ENCODE measurements at regions not wholly inside any gene's neighbourhood (a gene's known extent, or its start where the extent isn't known, plus 50 kb on each side); places are given as distances from the start of the nearest gene placed in this dataset.

- Mint-ChIP-seq H3K36me3 (ENCODE audit: insufficient read depth, unreplicated experiment) (no peaks in the 10 kb centered on the region), H3K27ac (ENCODE audit: unreplicated experiment) (no peak overlapping the region), H3K4me3 (ENCODE audit: low read depth, unreplicated experiment) (no peak overlapping the region), H3K4me1 (ENCODE audit: low read depth, unreplicated experiment) (no peaks in the 10 kb centered on the region), H3K9me3 (ENCODE audit: low read depth, unreplicated experiment) (no peaks in the 10 kb centered on the region), H3K27me3 (ENCODE audit: unreplicated experiment) (no peaks in the 10 kb centered on the region)
- TF ChIP-seq CTCF (IDR thresholded peaks at IDR 0.05; ENCODE audit: unreplicated experiment), result no peak
- no peak for DNase-seq
- intact Hi-C loops (cut with micrococcal nuclease; ENCODE audit: unreplicated experiment), result no loop called here
- CTCF ChIA-PET, result no interaction called here
- BruUV-seq (replicated peaks), result no TSS peak
Observed at GRCh38 chr6:115573861-115574260, 486.8 kb downstream of the FRK start.

- no peaks in the 10 kb centered on the region for H3K27me3 Mint-ChIP-seq (ENCODE audit: unreplicated experiment)
Observed at GRCh38 chr6:115570331-115570730, 490.4 kb downstream of the FRK start.

GRCh38 chr6:115554060-115554459 lies 506.6 kb downstream of the FRK start:
- H3K36me3 Mint-ChIP-seq (ENCODE audit: insufficient read depth, unreplicated experiment), result no peaks in the 10 kb centered on the region
- no peaks in the 10 kb centered on the region for H3K27me3 Mint-ChIP-seq (ENCODE audit: unreplicated experiment)
- BruUV-seq (replicated peaks), result no TSS peak
- CTCF ChIA-PET, result no interaction called here
- intact Hi-C loops (cut with micrococcal nuclease; ENCODE audit: unreplicated experiment), result no loop called here
- no peak overlapping the region for H3K27ac Mint-ChIP-seq (ENCODE audit: unreplicated experiment)
- H3K4me3 Mint-ChIP-seq (ENCODE audit: low read depth, unreplicated experiment), result no peak overlapping the region
- no peaks in the 10 kb centered on the region for H3K9me3 Mint-ChIP-seq (ENCODE audit: low read depth, unreplicated experiment)
- no peak for DNase-seq
- TF ChIP-seq CTCF (IDR thresholded peaks at IDR 0.05; ENCODE audit: unreplicated experiment), result no peak
- no peaks in the 10 kb centered on the region for H3K4me1 Mint-ChIP-seq (ENCODE audit: low read depth, unreplicated experiment)

More at GRCh38 chr6:115570331-115570730, 490.4 kb downstream of the FRK start:
- BruUV-seq (replicated peaks), result no TSS peak
- no peak for TF ChIP-seq CTCF (IDR thresholded peaks at IDR 0.05; ENCODE audit: unreplicated experiment)
- CTCF ChIA-PET, result no interaction called here
- DNase-seq, result no peak
- intact Hi-C loops (cut with micrococcal nuclease; ENCODE audit: unreplicated experiment), result no loop called here
- Mint-ChIP-seq H3K27ac (ENCODE audit: unreplicated experiment) (no peak overlapping the region), H3K4me3 (ENCODE audit: low read depth, unreplicated experiment) (no peak overlapping the region), H3K4me1 (ENCODE audit: low read depth, unreplicated experiment) (no peaks in the 10 kb centered on the region), H3K36me3 (ENCODE audit: insufficient read depth, unreplicated experiment) (no peaks in the 10 kb centered on the region), H3K9me3 (ENCODE audit: low read depth, unreplicated experiment) (no peaks in the 10 kb centered on the region)

GRCh38 chr6:115551527-115551926 lies 509.2 kb downstream of the FRK start:
- TF ChIP-seq CTCF (IDR thresholded peaks at IDR 0.05; ENCODE audit: unreplicated experiment), result no peak
- no peaks in the 10 kb centered on the region for H3K4me1 Mint-ChIP-seq (ENCODE audit: low read depth, unreplicated experiment)
- H3K36me3 Mint-ChIP-seq (ENCODE audit: insufficient read depth, unreplicated experiment), result no peaks in the 10 kb centered on the region
- intact Hi-C loops (cut with micrococcal nuclease; ENCODE audit: unreplicated experiment), result no loop called here
- H3K27ac Mint-ChIP-seq (ENCODE audit: unreplicated experiment), result no peak overlapping the region
- BruUV-seq (replicated peaks), result no TSS peak
- CTCF ChIA-PET, result interaction anchor here (0.5 kb wide), 1 partner anchor 816 kb away, joined by 11 read pairs; no protein-coding TSS in a partner anchor
- H3K4me3 Mint-ChIP-seq (ENCODE audit: low read depth, unreplicated experiment), result no peak overlapping the region
- no peaks in the 10 kb centered on the region for H3K27me3 Mint-ChIP-seq (ENCODE audit: unreplicated experiment)
- H3K9me3 Mint-ChIP-seq (ENCODE audit: low read depth, unreplicated experiment), result peaks cover 3% of the 10 kb centered on the region
- no peak for DNase-seq

GRCh38 chr6:115545672-115545986 lies 515.1 kb downstream of the FRK start:
- no peak for DNase-seq
- intact Hi-C loops (cut with micrococcal nuclease; ENCODE audit: unreplicated experiment), result no loop called here
- H3K4me1 Mint-ChIP-seq (ENCODE audit: low read depth, unreplicated experiment), result no peaks in the 10 kb centered on the region
- no peaks in the 10 kb centered on the region for H3K27me3 Mint-ChIP-seq (ENCODE audit: unreplicated experiment)
- CTCF ChIA-PET, result interaction anchor here (0.5 to 0.6 kb wide), 2 partner anchors 16 to 200 kb away, joined by 3 to 4 read pairs; no protein-coding TSS in a partner anchor
- no peak for TF ChIP-seq CTCF (IDR thresholded peaks at IDR 0.05; ENCODE audit: unreplicated experiment)
- H3K9me3 Mint-ChIP-seq (ENCODE audit: low read depth, unreplicated experiment), result peaks cover 7% of the 10 kb centered on the region
- BruUV-seq (replicated peaks), result no TSS peak
- no peak overlapping the region for H3K27ac Mint-ChIP-seq (ENCODE audit: unreplicated experiment)
- no peaks in the 10 kb centered on the region for H3K36me3 Mint-ChIP-seq (ENCODE audit: insufficient read depth, unreplicated experiment)
- H3K4me3 Mint-ChIP-seq (ENCODE audit: low read depth, unreplicated experiment), result no peak overlapping the region

All from Calu3 (cell line).